Esophagus muscularis mucosa (tissue), 3 donors: ENCODE measurements at regions not wholly inside any gene's neighbourhood (a gene's known extent, or its start where the extent isn't known, plus 50 kb on each side); places are given as distances from the start of the nearest gene placed in this dataset.
"Not testable (repeated sequence)": the region's sequence is repeated elsewhere in the genome, so short reads cannot be mapped to it uniquely, and the experiment has no call there.

Source experiments
- CTCF ChIP-seq, 3 experiments: fragments of 200-600 bp in 2 of 3; fragments of 450-650 bp in 1 of 3; sonication (generic) in 2 of 3; IDR thresholded peaks; one replicate each; pipeline ENCODE4 v1.5.1; 2017 to 2019; ENCODE audit warnings: antibody characterized with exemption in 3 of 3, mild to moderate bottlenecking in 2 of 3, moderate library complexity in 1 of 3
- POLR2A ChIP-seq: fragments of 450-650 bp; IDR thresholded peaks from one replicate; pipeline ENCODE4 v1.6.1; 2017; ENCODE audit warnings: antibody characterized with exemption, moderate library complexity, mild to moderate bottlenecking, low read depth

- not testable (repeated sequence) for TF ChIP-seq CTCF (IDR thresholded peaks at IDR 0.05); POLR2A
Measured at GRCh38 chr1:146326863-146327262, 98.0 kb upstream of the NOTCH2NLA start.
